OCI-LY7 (cell line): ENCODE measurements at regions not wholly inside any gene's neighbourhood (a gene's known extent, or its start where the extent isn't known, plus 50 kb on each side); places are given as distances from the start of the nearest gene placed in this dataset.

Source experiments
- CTCF ChIP-seq: fragments of 200-600 bp; sonication (generic); conservative IDR thresholded peaks from 2 replicates; pipeline ENCODE4 v1.5.1; 2014; ENCODE audit warnings: mild to moderate bottlenecking, antibody characterized with exemption, low read length, moderate library complexity, mixed read lengths
- EZH2phosphoT487 ChIP-seq: fragments of 200-600 bp; sonication (generic); IDR thresholded peaks from 2 replicates; pipeline ENCODE4 v1.6.1; 2018; ENCODE audit warnings: low read depth, borderline replicate concordance, mild to moderate bottlenecking, mixed run types, antibody characterized with exemption, low read length, moderate library complexity, mixed read lengths

- TF ChIP-seq EZH2phosphoT487 (no peak), CTCF (no peak)
These were observed 128.9 kb downstream of the CCT6B start for GRCh38 chr17:34832376-34832775.
